GM19452 (cell line): ENCODE measurements at regions not wholly inside any gene's neighbourhood (a gene's known extent, or its start where the extent isn't known, plus 50 kb on each side); places are given as distances from the start of the nearest gene placed in this dataset.
A peak's percentile ranks its signal among the peaks of the same experiment; 100 is the strongest.
"Not testable (repeated sequence)": the region's sequence is repeated elsewhere in the genome, so short reads cannot be mapped to it uniquely, and the experiment has no call there.

Source experiments
- ATAC-seq: cut with Tn5 transposase; IDR thresholded peaks from one replicate; pipeline ENCODE4 v1.9.1; 2021; ENCODE audit not compliant: unreplicated experiment

- ATAC-seq: no peak
These were observed 76.9 kb upstream of the YWHAQ start for GRCh38 chr2:9707611-9708160.

GRCh38 chr2:9708683-9709538 is 78.1 kb upstream of the YWHAQ start:
- peak; percentile 55 for ATAC-seq

- no peak for ATAC-seq
These were observed 78.9 kb upstream of the YWHAQ start for GRCh38 chr2:9709539-9710285.

GRCh38 chr2:9710311-9710710 is 79.5 kb upstream of the YWHAQ start:
- no peak for ATAC-seq

DNA sequence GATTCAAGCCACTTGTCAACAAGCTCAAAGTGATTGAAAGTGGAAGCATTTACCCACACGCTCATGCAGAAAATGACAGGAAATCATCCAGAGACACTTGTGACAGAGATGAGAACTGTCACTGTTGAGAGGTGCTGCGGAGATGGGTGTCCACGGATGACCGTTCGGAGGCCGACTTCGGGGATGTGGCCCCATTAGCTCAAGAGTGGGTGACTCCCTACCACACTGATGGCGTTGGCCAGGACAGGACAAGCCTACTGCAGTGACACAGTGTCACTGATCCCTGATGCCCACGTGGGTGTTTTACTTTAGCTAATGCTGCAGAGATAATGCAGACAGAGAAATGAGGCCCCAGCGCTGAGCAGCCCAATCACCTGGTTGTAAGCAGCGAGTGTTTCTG is 81.5 kb upstream of the YWHAQ start:
- ATAC-seq: no peak

GRCh38 chr2:9714630-9715214 is 83.9 kb upstream of the YWHAQ start:
- ATAC-seq: no peak

DNA sequence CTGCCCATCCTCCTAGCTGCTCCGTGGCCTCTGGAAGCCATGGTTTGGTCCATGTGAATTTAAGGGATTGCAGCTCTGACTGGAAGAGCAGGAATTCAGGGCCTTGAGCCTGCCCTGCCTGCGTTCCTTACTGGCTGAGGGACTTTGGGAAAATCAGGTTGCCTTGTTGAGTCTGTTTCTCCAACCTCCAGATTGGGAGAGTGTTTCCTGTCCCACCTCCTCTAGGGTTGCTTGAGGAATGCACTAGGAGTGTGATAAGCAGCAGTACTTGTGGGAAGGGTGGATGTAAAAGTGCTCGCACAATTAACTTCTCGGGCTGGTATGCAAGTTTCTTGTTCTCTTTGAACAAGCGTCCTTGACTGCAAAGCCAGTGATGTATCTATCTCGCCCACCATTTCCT is 84.4 kb upstream of the YWHAQ start:
- no peak for ATAC-seq

GRCh38 chr2:9717886-9718451 is 87.2 kb upstream of the YWHAQ start:
- no peak for ATAC-seq

- ATAC-seq: no peak
These were observed 89.7 kb upstream of the YWHAQ start for GRCh38 chr2:9720352-9721093.

- no peak for ATAC-seq
These were observed 90.5 kb upstream of the YWHAQ start for GRCh38 chr2:9721344-9721743.

DNA sequence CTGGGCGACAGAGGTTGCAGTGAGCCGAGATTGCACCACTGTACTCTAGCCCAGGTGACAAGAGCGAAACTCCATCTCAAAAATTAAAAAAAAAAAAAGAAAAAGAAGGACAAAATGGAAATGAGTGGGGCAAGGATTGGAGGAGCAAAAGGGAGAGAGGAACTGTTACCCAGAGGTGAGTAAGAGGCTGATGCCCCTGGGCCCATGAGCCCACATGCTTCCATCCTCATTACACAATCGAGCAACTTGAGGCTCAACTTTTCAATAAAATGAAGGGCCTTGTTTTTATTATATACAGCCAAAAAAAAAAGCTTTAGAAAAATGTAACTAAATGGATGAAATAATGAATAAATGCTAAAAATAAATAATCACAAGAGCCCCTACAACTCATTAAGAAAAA is 91.7 kb upstream of the YWHAQ start:
- no peak for ATAC-seq

GRCh38 chr2:9724565-9724964 is 93.8 kb upstream of the YWHAQ start:
- ATAC-seq: no peak

DNA sequence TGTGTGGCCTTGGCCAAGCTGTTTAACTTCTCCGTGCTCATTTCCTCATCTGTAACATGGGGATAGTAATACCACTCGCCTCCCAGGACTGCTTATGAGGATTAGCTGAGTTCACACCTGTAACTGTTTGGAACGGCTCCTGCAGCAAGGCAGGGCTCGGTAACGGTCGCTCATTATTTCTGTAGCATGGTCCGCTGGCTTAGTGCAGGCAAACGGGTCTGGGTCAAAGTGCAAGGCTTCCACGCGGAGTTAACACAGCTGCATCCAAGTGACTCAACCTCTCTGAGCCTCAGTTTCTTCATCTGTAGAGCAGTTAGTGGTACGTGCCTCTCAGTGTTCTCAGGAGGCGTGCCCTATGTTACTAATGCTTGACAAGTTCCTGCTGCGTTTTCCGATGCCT is 94.3 kb upstream of the YWHAQ start:
- no peak for ATAC-seq

DNA sequence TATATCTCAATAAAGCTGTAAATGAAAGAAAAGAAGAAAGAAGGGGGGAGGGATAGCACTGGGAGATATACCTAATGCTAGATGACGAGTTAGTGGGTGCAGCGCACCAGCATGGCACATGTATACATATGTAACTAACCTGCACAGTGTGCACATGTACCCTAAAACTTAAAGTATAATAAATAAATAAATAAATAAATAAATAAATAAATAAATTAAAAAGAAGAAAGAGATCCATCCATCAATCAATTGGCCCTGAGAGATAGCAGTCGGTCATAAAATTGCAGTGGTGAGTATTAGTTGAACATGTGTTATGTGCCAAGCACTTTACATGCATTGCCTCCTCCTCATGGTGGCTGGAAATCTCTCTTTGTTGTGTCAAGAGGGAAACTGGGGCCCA is 95.2 kb upstream of the YWHAQ start:
- not testable (repeated sequence) for ATAC-seq

DNA sequence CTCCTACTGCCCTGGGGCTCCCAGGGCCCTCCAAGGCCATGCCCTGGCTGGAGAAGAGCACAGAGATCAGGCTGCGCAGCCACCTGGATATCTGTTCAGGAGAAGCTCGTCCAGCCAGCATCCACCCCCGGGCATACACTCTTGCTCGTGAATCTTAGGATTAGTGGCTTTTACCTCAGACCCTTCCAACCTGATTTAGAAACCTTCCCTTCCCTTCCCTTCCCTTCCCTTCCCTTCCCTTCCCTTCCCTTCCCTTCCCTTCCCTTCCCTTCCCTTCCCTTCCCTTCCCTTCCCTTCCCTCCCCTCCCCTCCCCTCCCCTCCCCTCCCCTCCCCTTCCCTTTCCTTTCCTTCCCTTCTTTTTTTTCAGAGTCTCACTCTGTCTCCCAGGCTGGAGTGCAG is 99.7 kb upstream of the YWHAQ start:
- not testable (repeated sequence) for ATAC-seq

DNA sequence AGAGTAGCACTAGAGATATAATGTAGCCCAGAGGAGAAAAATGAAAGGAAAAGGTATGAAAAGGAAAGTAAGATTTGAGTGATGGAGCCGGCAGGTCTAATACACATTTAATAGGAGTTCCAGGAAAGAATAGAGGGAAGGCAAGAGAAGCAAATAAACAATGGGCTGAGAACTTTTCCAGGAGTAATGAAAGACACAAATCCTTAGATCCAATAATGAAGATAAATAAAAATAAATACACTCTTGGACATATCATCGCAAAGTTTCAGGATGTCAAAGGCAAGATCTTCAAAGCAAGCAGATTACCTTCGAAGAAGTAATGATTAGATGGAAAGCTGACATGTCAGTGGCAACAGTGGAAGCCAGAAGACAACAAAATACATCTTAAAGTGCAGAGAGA is 102.0 kb upstream of the YWHAQ start:
- ATAC-seq: no peak

- ATAC-seq: no peak
These were observed 103.5 kb upstream of the YWHAQ start for GRCh38 chr2:9734308-9734707.

GRCh38 chr2:9735335-9735734 is 104.5 kb upstream of the YWHAQ start:
- no peak for ATAC-seq

DNA sequence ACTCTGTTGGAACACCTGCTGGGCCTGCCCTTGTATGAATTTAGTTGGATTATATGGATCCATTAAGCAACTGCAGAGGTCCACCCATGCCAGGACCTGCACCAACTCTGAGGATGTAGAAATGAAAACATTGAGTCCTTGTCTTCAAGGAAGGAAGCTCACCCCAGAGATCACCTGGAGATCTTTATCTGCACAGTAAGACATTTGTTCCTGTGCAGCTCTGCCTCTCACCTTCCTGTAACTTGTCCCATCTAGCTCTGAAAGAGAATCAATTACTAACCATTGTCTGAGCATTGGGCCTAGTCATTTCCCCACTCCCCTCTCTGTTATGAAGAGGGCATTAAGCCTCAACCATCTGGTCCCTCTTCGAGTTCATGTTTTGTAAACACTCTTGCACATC is 105.2 kb upstream of the YWHAQ start:
- ATAC-seq: no peak

- ATAC-seq: no peak
These were observed 106.0 kb upstream of the TAF1B start for GRCh38 chr2:9737053-9737875.
